ENCODE measurements at regions not wholly inside any gene's neighbourhood (a gene's known extent, or its start where the extent isn't known, plus 50 kb on each side); places are given as distances from the start of the nearest gene placed in this dataset.

GRCh38 chr1:58282623-58283387, 263.7 kb downstream of the OMA1 start:
- no peak for DNase-seq (ENCODE audit: low read depth)

DNA sequence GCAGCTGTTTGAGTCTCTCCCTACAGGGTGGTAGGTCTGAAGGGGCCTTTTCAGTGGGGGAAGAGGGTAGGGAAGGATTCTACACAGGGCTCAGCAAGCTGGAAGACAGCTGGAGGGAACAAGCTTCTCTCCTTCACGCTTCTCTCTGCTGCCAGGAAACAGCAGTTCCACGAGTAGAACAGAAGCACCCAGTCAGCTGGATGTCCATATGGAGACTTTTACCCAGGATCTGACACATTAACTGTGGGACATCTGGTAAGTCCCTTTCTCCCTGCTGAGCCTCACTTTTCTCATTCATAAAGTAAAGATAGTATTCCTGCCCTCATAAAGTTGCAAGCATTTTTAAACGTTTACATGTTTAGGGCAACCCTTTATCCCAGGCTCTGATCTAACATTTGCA, 280.3 kb downstream of the OMA1 start:
- H3K4me3 ChIP-seq (ENCODE audit: control insufficient read depth, low read depth, low read length) = no peak overlapping the region
- TF ChIP-seq, protein P1, sequence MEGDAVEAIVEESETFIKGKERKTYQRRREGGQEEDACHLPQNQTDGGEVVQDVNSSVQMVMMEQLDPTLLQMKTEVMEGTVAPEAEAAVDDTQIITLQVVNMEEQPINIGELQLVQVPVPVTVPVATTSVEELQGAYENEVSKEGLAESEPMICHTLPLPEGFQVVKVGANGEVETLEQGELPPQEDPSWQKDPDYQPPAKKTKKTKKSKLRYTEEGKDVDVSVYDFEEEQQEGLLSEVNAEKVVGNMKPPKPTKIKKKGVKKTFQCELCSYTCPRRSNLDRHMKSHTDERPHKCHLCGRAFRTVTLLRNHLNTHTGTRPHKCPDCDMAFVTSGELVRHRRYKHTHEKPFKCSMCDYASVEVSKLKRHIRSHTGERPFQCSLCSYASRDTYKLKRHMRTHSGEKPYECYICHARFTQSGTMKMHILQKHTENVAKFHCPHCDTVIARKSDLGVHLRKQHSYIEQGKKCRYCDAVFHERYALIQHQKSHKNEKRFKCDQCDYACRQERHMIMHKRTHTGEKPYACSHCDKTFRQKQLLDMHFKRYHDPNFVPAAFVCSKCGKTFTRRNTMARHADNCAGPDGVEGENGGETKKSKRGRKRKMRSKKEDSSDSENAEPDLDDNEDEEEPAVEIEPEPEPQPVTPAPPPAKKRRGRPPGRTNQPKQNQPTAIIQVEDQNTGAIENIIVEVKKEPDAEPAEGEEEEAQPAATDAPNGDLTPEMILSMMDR (conservative IDR thresholded peaks at IDR 0.05; ENCODE audit: control insufficient read depth, insufficient read depth, low read depth, low read length) = no peak
- DNase-seq (ENCODE audit: low read depth) = no peak

More at GRCh38 chr1:58282623-58283387, 263.7 kb downstream of the OMA1 start:
- H3K4me3 ChIP-seq (ENCODE audit: control insufficient read depth, low read depth, low read length) = no peak overlapping the region
- TF ChIP-seq, protein P1 (conservative IDR thresholded peaks at IDR 0.05; ENCODE audit: control insufficient read depth, insufficient read depth, low read depth, low read length) = no peak

DNA sequence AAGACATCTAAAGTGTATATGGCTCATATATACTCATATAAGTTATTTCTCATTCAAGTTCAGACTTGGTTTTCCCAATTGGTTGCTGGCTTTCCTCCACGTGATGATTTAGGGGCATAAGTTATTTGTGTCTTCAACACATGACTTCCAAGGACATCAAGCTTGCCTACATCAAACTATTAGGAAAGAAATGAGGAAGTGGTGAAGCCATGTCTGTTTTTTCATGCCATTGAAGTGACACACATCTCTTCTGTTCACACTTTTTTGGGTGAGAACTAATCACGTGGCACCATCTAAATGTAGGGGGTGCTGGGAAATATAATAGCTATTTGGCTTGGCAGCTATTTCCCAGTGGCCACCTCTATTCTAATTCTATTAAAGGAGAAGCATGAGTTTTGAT, 282.1 kb downstream of the OMA1 start:
- no peak for DNase-seq (ENCODE audit: low read depth)
- TF ChIP-seq, protein P1 (conservative IDR thresholded peaks at IDR 0.05; ENCODE audit: control insufficient read depth, insufficient read depth, low read depth, low read length) = no peak
- no peak overlapping the region for H3K4me3 ChIP-seq (ENCODE audit: control insufficient read depth, low read depth, low read length)

GRCh38 chr1:58262702-58263101, 283.8 kb downstream of the OMA1 start:
- TF ChIP-seq, protein P1 (conservative IDR thresholded peaks at IDR 0.05; ENCODE audit: control insufficient read depth, insufficient read depth, low read depth, low read length) = no peak
- DNase-seq (ENCODE audit: low read depth) = no peak
- no peak overlapping the region for H3K4me3 ChIP-seq (ENCODE audit: control insufficient read depth, low read depth, low read length)

DNA sequence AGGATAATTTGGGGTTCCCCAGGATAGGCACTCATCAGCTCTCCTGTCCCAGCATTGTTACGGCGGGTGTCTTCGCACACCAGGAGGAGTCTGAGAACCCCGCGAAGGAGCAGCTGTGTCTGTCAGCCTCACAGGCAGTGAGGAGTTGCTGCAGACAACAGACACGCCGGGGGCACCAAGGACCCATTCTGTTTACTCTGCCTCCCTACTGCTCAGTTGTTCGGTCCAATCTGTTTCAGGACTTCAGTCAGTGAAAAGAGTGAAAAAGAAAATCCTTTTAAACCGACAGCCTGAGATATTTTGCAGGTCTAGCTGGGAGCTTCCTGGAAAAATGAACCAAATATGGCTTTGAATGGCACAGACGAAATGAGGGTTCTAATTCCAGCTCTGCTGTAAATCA, 288.4 kb downstream of the OMA1 start:
- H3K4me3 ChIP-seq (ENCODE audit: control insufficient read depth, low read depth, low read length) = no peak overlapping the region
- no peak for DNase-seq (ENCODE audit: low read depth)
- TF ChIP-seq, protein P1 (conservative IDR thresholded peaks at IDR 0.05; ENCODE audit: control insufficient read depth, insufficient read depth, low read depth, low read length) = no peak

GRCh38 chr1:58257003-58257402, 289.5 kb downstream of the OMA1 start:
- TF ChIP-seq, protein P1 (conservative IDR thresholded peaks at IDR 0.05; ENCODE audit: control insufficient read depth, insufficient read depth, low read depth, low read length) = no peak
- no peak overlapping the region for H3K4me3 ChIP-seq (ENCODE audit: control insufficient read depth, low read depth, low read length)
- no peak for DNase-seq (ENCODE audit: low read depth)

All from fibroblast of mammary gland (primary cell).